ENCODE measurements at regions not wholly inside any gene's neighbourhood (a gene's known extent, or its start where the extent isn't known, plus 50 kb on each side); places are given as distances from the start of the nearest gene placed in this dataset.
"Not testable (repeated sequence)": the region's sequence is repeated elsewhere in the genome, so short reads cannot be mapped to it uniquely, and the experiment has no call there.

GRCh38 chr4:152188801-152189200 is 347.1 kb downstream of the FBXW7 start:
- no peak overlapping the region for H3K9ac ChIP-seq (ENCODE audit: low read length)
- no peaks in the 10 kb centered on the region for H3K36me3 ChIP-seq (ENCODE audit: insufficient read depth, low read length)
- H3K4me3 ChIP-seq (ENCODE audit: low read depth in 1 of 2, low read length in 2 of 2): no peak overlapping the region
- no peaks in the 10 kb centered on the region for H3K27me3 ChIP-seq (ENCODE audit: control insufficient read depth in 1 of 2, insufficient read depth in 2 of 2, low read length in 2 of 2)
- H3K27ac ChIP-seq (ENCODE audit: low read depth, low read length): no peak overlapping the region
- no peaks in the 10 kb centered on the region for H3K4me1 ChIP-seq (ENCODE audit: insufficient read depth, low read length)
- H3K9me3 ChIP-seq (ENCODE audit: low read length): no peaks in the 10 kb centered on the region

- Histone ChIP-seq H3K4me1 (ENCODE audit: insufficient read depth, low read length) (no peaks in the 10 kb centered on the region), H3K9me3 (ENCODE audit: low read length) (no peaks in the 10 kb centered on the region), H3K36me3 (ENCODE audit: insufficient read depth, low read length) (no peaks in the 10 kb centered on the region), H3K4me3 (ENCODE audit: low read depth in 1 of 2, low read length in 2 of 2) (no peak overlapping the region), H3K27me3 (ENCODE audit: control insufficient read depth in 1 of 2, insufficient read depth in 2 of 2, low read length in 2 of 2) (no peaks in the 10 kb centered on the region), H3K9ac (ENCODE audit: low read length) (no peak overlapping the region), H3K27ac (ENCODE audit: low read depth, low read length) (no peak overlapping the region)
Measured at GRCh38 chr4:152187693-152188092, 348.2 kb downstream of the FBXW7 start.

GRCh38 chr4:152185786-152186550 is 349.9 kb downstream of the FBXW7 start:
- no peaks in the 10 kb centered on the region for H3K9me3 ChIP-seq (ENCODE audit: low read length)

GRCh38 chr4:152181150-152181549 is 354.7 kb downstream of the FBXW7 start:
- Histone ChIP-seq H3K4me1 (ENCODE audit: insufficient read depth, low read length) (no peaks in the 10 kb centered on the region), H3K27ac (ENCODE audit: low read depth, low read length) (no peak overlapping the region), H3K27me3 (ENCODE audit: control insufficient read depth in 1 of 2, insufficient read depth in 2 of 2, low read length in 2 of 2) (no peaks in the 10 kb centered on the region), H3K9me3 (ENCODE audit: low read length) (no peaks in the 10 kb centered on the region), H3K9ac (ENCODE audit: low read length) (no peak overlapping the region), H3K4me3 (ENCODE audit: low read depth in 1 of 2, low read length in 2 of 2) (no peak overlapping the region), H3K36me3 (ENCODE audit: insufficient read depth, low read length) (no peaks in the 10 kb centered on the region)

More at GRCh38 chr4:152185786-152186550, 349.9 kb downstream of the FBXW7 start:
- H3K4me1 ChIP-seq (ENCODE audit: insufficient read depth, low read length): no peaks in the 10 kb centered on the region
- no peaks in the 10 kb centered on the region for H3K36me3 ChIP-seq (ENCODE audit: insufficient read depth, low read length)
- H3K27ac ChIP-seq (ENCODE audit: low read depth, low read length): no peak overlapping the region
- no peaks in the 10 kb centered on the region for H3K27me3 ChIP-seq (ENCODE audit: control insufficient read depth in 1 of 2, insufficient read depth in 2 of 2, low read length in 2 of 2)
- H3K9ac ChIP-seq (ENCODE audit: low read length): no peak overlapping the region
- no peak overlapping the region for H3K4me3 ChIP-seq (ENCODE audit: low read depth in 1 of 2, low read length in 2 of 2)

GRCh38 chr4:152180369-152180768 is 355.5 kb downstream of the FBXW7 start:
- no peak overlapping the region for H3K9ac ChIP-seq (ENCODE audit: low read length)
- no peak overlapping the region for H3K4me3 ChIP-seq (ENCODE audit: low read depth in 1 of 2, low read length in 2 of 2)
- no peaks in the 10 kb centered on the region for H3K4me1 ChIP-seq (ENCODE audit: insufficient read depth, low read length)
- no peak overlapping the region for H3K27ac ChIP-seq (ENCODE audit: low read depth, low read length)
- no peaks in the 10 kb centered on the region for H3K9me3 ChIP-seq (ENCODE audit: low read length)
- no peaks in the 10 kb centered on the region for H3K36me3 ChIP-seq (ENCODE audit: insufficient read depth, low read length)
- no peaks in the 10 kb centered on the region for H3K27me3 ChIP-seq (ENCODE audit: control insufficient read depth in 1 of 2, insufficient read depth in 2 of 2, low read length in 2 of 2)

GRCh38 chr4:152177538-152177937 is 358.4 kb downstream of the FBXW7 start:
- H3K9ac ChIP-seq (ENCODE audit: low read length); H3K4me3 ChIP-seq (ENCODE audit: low read depth in 1 of 2, low read length in 2 of 2); H3K4me1 ChIP-seq (ENCODE audit: insufficient read depth, low read length); H3K27me3 ChIP-seq (ENCODE audit: control insufficient read depth in 1 of 2, insufficient read depth in 2 of 2, low read length in 2 of 2); H3K27ac ChIP-seq (ENCODE audit: low read depth, low read length); H3K36me3 ChIP-seq (ENCODE audit: insufficient read depth, low read length); H3K9me3 ChIP-seq (ENCODE audit: low read length): not testable (repeated sequence)

- H3K27me3 ChIP-seq (ENCODE audit: control insufficient read depth in 1 of 2, insufficient read depth in 2 of 2, low read length in 2 of 2): no peaks in the 10 kb centered on the region
- no peak overlapping the region for H3K9ac ChIP-seq (ENCODE audit: low read length)
- H3K36me3 ChIP-seq (ENCODE audit: insufficient read depth, low read length): no peaks in the 10 kb centered on the region
- H3K27ac ChIP-seq (ENCODE audit: low read depth, low read length): no peak overlapping the region
- no peak overlapping the region for H3K4me3 ChIP-seq (ENCODE audit: low read depth in 1 of 2, low read length in 2 of 2)
- no peaks in the 10 kb centered on the region for H3K9me3 ChIP-seq (ENCODE audit: low read length)
- no peaks in the 10 kb centered on the region for H3K4me1 ChIP-seq (ENCODE audit: insufficient read depth, low read length)
Measured at GRCh38 chr4:152176627-152177214, 359.2 kb downstream of the FBXW7 start.

- Histone ChIP-seq H3K9ac (ENCODE audit: low read length) (no peak overlapping the region), H3K9me3 (ENCODE audit: low read length) (no peaks in the 10 kb centered on the region), H3K27me3 (ENCODE audit: control insufficient read depth in 1 of 2, insufficient read depth in 2 of 2, low read length in 2 of 2) (no peaks in the 10 kb centered on the region), H3K27ac (ENCODE audit: low read depth, low read length) (no peak overlapping the region), H3K36me3 (ENCODE audit: insufficient read depth, low read length) (no peaks in the 10 kb centered on the region), H3K4me1 (ENCODE audit: insufficient read depth, low read length) (no peaks in the 10 kb centered on the region), H3K4me3 (ENCODE audit: low read depth in 1 of 2, low read length in 2 of 2) (no peak overlapping the region)
Measured at GRCh38 chr4:152175586-152175985, 360.3 kb downstream of the FBXW7 start.

GRCh38 chr4:152172146-152172545 is 363.7 kb downstream of the FBXW7 start:
- Histone ChIP-seq H3K27ac (ENCODE audit: low read depth, low read length) (no peak overlapping the region), H3K27me3 (ENCODE audit: control insufficient read depth in 1 of 2, insufficient read depth in 2 of 2, low read length in 2 of 2) (no peaks in the 10 kb centered on the region), H3K4me1 (ENCODE audit: insufficient read depth, low read length) (no peaks in the 10 kb centered on the region), H3K4me3 (ENCODE audit: low read depth in 1 of 2, low read length in 2 of 2) (no peak overlapping the region), H3K36me3 (ENCODE audit: insufficient read depth, low read length) (no peaks in the 10 kb centered on the region), H3K9ac (ENCODE audit: low read length) (no peak overlapping the region), H3K9me3 (ENCODE audit: low read length) (no peaks in the 10 kb centered on the region)

- Histone ChIP-seq H3K9me3 (ENCODE audit: low read length) (no peaks in the 10 kb centered on the region), H3K27ac (ENCODE audit: low read depth, low read length) (no peak overlapping the region), H3K4me3 (ENCODE audit: low read depth in 1 of 2, low read length in 2 of 2) (no peak overlapping the region), H3K27me3 (ENCODE audit: control insufficient read depth in 1 of 2, insufficient read depth in 2 of 2, low read length in 2 of 2) (no peaks in the 10 kb centered on the region), H3K36me3 (ENCODE audit: insufficient read depth, low read length) (no peaks in the 10 kb centered on the region), H3K4me1 (ENCODE audit: insufficient read depth, low read length) (no peaks in the 10 kb centered on the region), H3K9ac (ENCODE audit: low read length) (no peak overlapping the region)
Measured at GRCh38 chr4:152171556-152171955, 364.3 kb downstream of the FBXW7 start.

- Histone ChIP-seq H3K9ac (ENCODE audit: low read length) (no peak overlapping the region), H3K4me3 (ENCODE audit: low read depth in 1 of 2, low read length in 2 of 2) (no peak overlapping the region), H3K27me3 (ENCODE audit: control insufficient read depth in 1 of 2, insufficient read depth in 2 of 2, low read length in 2 of 2) (no peaks in the 10 kb centered on the region), H3K36me3 (ENCODE audit: insufficient read depth, low read length) (no peaks in the 10 kb centered on the region), H3K4me1 (ENCODE audit: insufficient read depth, low read length) (no peaks in the 10 kb centered on the region), H3K27ac (ENCODE audit: low read depth, low read length) (no peak overlapping the region), H3K9me3 (ENCODE audit: low read length) (no peaks in the 10 kb centered on the region)
Measured at GRCh38 chr4:152169683-152170082, 366.2 kb downstream of the FBXW7 start.
